ENCODE measurements at regions not wholly inside any gene's neighbourhood (a gene's known extent, or its start where the extent isn't known, plus 50 kb on each side); places are given as distances from the start of the nearest gene placed in this dataset.

- TF ChIP-seq ARNT (IDR thresholded peaks at IDR 0.05) (no peak), BHLHE40 (IDR thresholded peaks at IDR 0.05; ENCODE audit: borderline replicate concordance) (no peak), ZNF384 (IDR thresholded peaks at IDR 0.05) (no peak), PKNOX1 (IDR thresholded peaks at IDR 0.05) (no peak)
Observed at GRCh38 chr11:82267186-82267585, 466.5 kb downstream of the FAM181B start.
